Heart left ventricle (tissue), 13 donors: ENCODE measurements at regions not wholly inside any gene's neighbourhood (a gene's known extent, or its start where the extent isn't known, plus 50 kb on each side); places are given as distances from the start of the nearest gene placed in this dataset.

ENCODE experiments used
- CTCF ChIP-seq, 12 donors: fragments of 200-600 bp; sonication (generic) in 4 of 12; IDR thresholded peaks; one replicate each; pipeline versions ENCODE4 v1.5.0 to v1.8.0; 2018 to 2022; ENCODE audit warnings: antibody characterized with exemption in 12 of 12, mild to moderate bottlenecking in 5 of 12
- POLR2A ChIP-seq, 2 donors: fragments of 450-650 bp; IDR thresholded peaks; one replicate each; pipeline ENCODE4 v1.6.1; 2017; ENCODE audit warnings: antibody characterized with exemption in 2 of 2, mild to moderate bottlenecking in 2 of 2, moderate library complexity in 2 of 2
- donor health status: ischemic (EF 13 %, LVEDD 7.1; RV severe dilation, severe dysfunction).
- donor health status: DM: no; HTN: yes; CAD: no.
- donor health status: DM: no; HTN: no; CAD: no.
- donor health status: ischemic (EF 25% LVEDD 6.9; RV normal size, moderate dysfunction).
- donor health status: ischemic (EF 25% LVEDD 5.7; RV mildly dilated, moderate dysfunction).
- donor health status: ischemic (EF 35%, LVEDD 5.7; RV mildly dilated, moderate dysfunction).
- donor health status: nonischemic (EF 11% LVEDD 7.7; RV severe dilation, severe dysfunction).
- donor health status: DM: yes; HTN: yes; CAD: no.
- donor health status: PGD.
- donor health status: ischemic (EF 29% LVEDD 5.4; RV normal size, mild dysfunction).
- donor health status: nonischemic (EF 23%, LVEDD 6.1; RV moderate dilation, normal function).

GRCh38 chr2:77864426-77864825 lies 342.2 kb upstream of the LRRTM4 start:
- no peak for TF ChIP-seq CTCF (IDR thresholded peaks at IDR 0.05)
- no peak for TF ChIP-seq POLR2A (IDR thresholded peaks at IDR 0.05)
